Esophagus squamous epithelium (tissue), 4 donors: ENCODE measurements at regions not wholly inside any gene's neighbourhood (a gene's known extent, or its start where the extent isn't known, plus 50 kb on each side); places are given as distances from the start of the nearest gene placed in this dataset.

Experiments
- POLR2A ChIP-seq, 4 donors: fragments of 450-650 bp; IDR thresholded peaks; one replicate each; pipeline ENCODE4 v1.6.1; 2017; ENCODE audit warnings: antibody characterized with exemption in 4 of 4, mild to moderate bottlenecking in 4 of 4, moderate library complexity in 3 of 4
- TF ChIP-seq, protein P1 (sequence below), 6 experiments: fragments of 450-650 bp in 4 of 6; fragments of 200-600 bp in 2 of 6; sonication (generic) in 2 of 6; IDR thresholded peaks; one replicate each; pipeline ENCODE4 v1.5.1; 2016 to 2019; ENCODE audit warnings: antibody characterized with exemption in 6 of 6, mild to moderate bottlenecking in 4 of 6, moderate library complexity in 4 of 6

- TF ChIP-seq, protein P1, sequence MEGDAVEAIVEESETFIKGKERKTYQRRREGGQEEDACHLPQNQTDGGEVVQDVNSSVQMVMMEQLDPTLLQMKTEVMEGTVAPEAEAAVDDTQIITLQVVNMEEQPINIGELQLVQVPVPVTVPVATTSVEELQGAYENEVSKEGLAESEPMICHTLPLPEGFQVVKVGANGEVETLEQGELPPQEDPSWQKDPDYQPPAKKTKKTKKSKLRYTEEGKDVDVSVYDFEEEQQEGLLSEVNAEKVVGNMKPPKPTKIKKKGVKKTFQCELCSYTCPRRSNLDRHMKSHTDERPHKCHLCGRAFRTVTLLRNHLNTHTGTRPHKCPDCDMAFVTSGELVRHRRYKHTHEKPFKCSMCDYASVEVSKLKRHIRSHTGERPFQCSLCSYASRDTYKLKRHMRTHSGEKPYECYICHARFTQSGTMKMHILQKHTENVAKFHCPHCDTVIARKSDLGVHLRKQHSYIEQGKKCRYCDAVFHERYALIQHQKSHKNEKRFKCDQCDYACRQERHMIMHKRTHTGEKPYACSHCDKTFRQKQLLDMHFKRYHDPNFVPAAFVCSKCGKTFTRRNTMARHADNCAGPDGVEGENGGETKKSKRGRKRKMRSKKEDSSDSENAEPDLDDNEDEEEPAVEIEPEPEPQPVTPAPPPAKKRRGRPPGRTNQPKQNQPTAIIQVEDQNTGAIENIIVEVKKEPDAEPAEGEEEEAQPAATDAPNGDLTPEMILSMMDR (IDR thresholded peaks at IDR 0.05): no peak
- no peak for TF ChIP-seq POLR2A (IDR thresholded peaks at IDR 0.05)
Measured at GRCh38 chr13:40247845-40248244, 418.6 kb downstream of the FOXO1 start.
